ENCODE measurements at regions not wholly inside any gene's neighbourhood (a gene's known extent, or its start where the extent isn't known, plus 50 kb on each side); places are given as distances from the start of the nearest gene placed in this dataset.

DNA sequence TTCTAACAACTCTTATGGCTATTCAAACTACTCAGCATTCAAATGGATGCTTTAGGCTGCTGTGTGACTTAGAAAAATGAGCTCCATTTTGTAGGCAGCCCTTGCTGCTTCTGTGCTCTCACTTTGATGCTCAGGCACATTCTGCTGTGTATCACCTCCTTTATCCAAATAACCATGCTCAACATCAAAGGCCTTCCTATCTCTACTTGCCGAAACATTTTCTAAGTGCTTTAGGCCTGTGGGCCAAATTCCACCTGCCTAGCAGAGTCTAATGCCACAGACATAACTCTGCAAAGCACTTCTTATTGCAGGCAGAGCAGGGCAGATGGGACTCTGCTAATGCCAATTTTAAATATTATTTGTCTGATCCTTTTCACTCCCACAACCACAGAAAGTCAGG lies 397.4 kb downstream of the RND3 start:
- no peak for TF ChIP-seq RAD21 (IDR thresholded peaks at IDR 0.05; ENCODE audit: low read depth)
- TF ChIP-seq FOSL1 (IDR thresholded peaks at IDR 0.05; ENCODE audit: low read depth): no peak
